HG03469 (cell line): ENCODE measurements at regions not wholly inside any gene's neighbourhood (a gene's known extent, or its start where the extent isn't known, plus 50 kb on each side); places are given as distances from the start of the nearest gene placed in this dataset.

Experiments used
- ATAC-seq: cut with Tn5 transposase; IDR thresholded peaks from one replicate; pipeline ENCODE4 v1.9.1; 2021; ENCODE audit warnings: mild to moderate bottlenecking, moderate library complexity, moderate number of reproducible peaks; ENCODE audit not compliant: unreplicated experiment

GRCh38 chr5:56522169-56522568 lies 289.0 kb upstream of the ANKRD55 start:
- no peak for ATAC-seq

GRCh38 chr5:56520986-56521730 lies 288.0 kb upstream of the ANKRD55 start:
- no peak for ATAC-seq

GRCh38 chr5:56518820-56519219 lies 285.7 kb upstream of the ANKRD55 start:
- no peak for ATAC-seq

- ATAC-seq: no peak
Observed at GRCh38 chr5:56517011-56517416, 283.9 kb upstream of the ANKRD55 start.

GRCh38 chr5:56516441-56516840 lies 283.3 kb upstream of the ANKRD55 start:
- ATAC-seq: no peak

- no peak for ATAC-seq
Observed at GRCh38 chr5:56516035-56516434, 282.9 kb upstream of the ANKRD55 start.

- no peak for ATAC-seq
Observed at GRCh38 chr5:56515011-56515410, 281.9 kb upstream of the ANKRD55 start.

GRCh38 chr5:56514245-56514644 lies 281.1 kb upstream of the ANKRD55 start:
- ATAC-seq: no peak

- no peak for ATAC-seq
Observed at GRCh38 chr5:56513141-56513540, 280.0 kb upstream of the ANKRD55 start.

- ATAC-seq: no peak
Observed at GRCh38 chr5:56512313-56512996, 279.3 kb upstream of the ANKRD55 start.

GRCh38 chr5:56511326-56511841 lies 278.3 kb upstream of the ANKRD55 start:
- ATAC-seq: no peak

GRCh38 chr5:56508249-56508648 lies 275.1 kb upstream of the ANKRD55 start:
- no peak for ATAC-seq

GRCh38 chr5:56507351-56507930 lies 274.3 kb upstream of the ANKRD55 start:
- ATAC-seq: no peak

GRCh38 chr5:56506211-56506965 lies 273.3 kb upstream of the ANKRD55 start:
- no peak for ATAC-seq

- no peak for ATAC-seq
Observed at GRCh38 chr5:56503929-56504328, 270.8 kb upstream of the ANKRD55 start.

- ATAC-seq: no peak
Observed at GRCh38 chr5:56501781-56502557, 268.8 kb upstream of the ANKRD55 start.

- no peak for ATAC-seq
Observed at GRCh38 chr5:56499901-56500300, 266.8 kb upstream of the ANKRD55 start.

GRCh38 chr5:56499491-56499890 lies 266.4 kb upstream of the ANKRD55 start:
- ATAC-seq: no peak

- ATAC-seq: no peak
Observed at GRCh38 chr5:56498759-56499395, 265.7 kb upstream of the ANKRD55 start.

- ATAC-seq: no peak
Observed at GRCh38 chr5:56496581-56497063, 263.5 kb upstream of the ANKRD55 start.
